Panc1 (cell line): ENCODE measurements at regions not wholly inside any gene's neighbourhood (a gene's known extent, or its start where the extent isn't known, plus 50 kb on each side); places are given as distances from the start of the nearest gene placed in this dataset.

Source experiments
- ATAC-seq: fragments of 200-7000 bp; cut with Tn5 transposase; 2 replicates; pipeline ENCODE4 v1.9.1; 2020; ENCODE audit warnings: mild to moderate bottlenecking, moderate library complexity
- BruUV-seq: library from RNA; stranded (reverse); fragments of 400-500 nt; replicated peaks from 2 replicates; lab custom pipeline; 2021; lab: Mats Ljungman, UMichigan
- CTCF ChIA-PET: fragments of 300-600 bp; sonication (Branson Sonifier 250); formaldehyde crosslinking; loops from one replicate; lab custom pipeline; 2022; ENCODE audit warnings: antibody characterized with exemption; lab: Charles Lee
- POLR2A ChIA-PET: fragments of 300-600 bp; sonication (Branson Sonifier 250); formaldehyde crosslinking; loops from one replicate; lab custom pipeline; 2022; ENCODE audit warnings: antibody characterized with exemption; lab: Charles Lee
- DNase-seq: peaks from one replicate; pipeline ENCODE4 v3.0.0-alpha.2; 2010; ENCODE audit warnings: low read depth, low spot score
- H3K27ac ChIP-seq: 2 replicates; pipeline ENCODE4 v1.5.1; 2011; ENCODE audit warnings: mild to moderate bottlenecking, low read length, inconsistent platforms
- H3K27me3 ChIP-seq: fragments of 200-500 bp; sonication (Bioruptor generic); 2 replicates; pipeline ENCODE4 v1.6.0; 2014; ENCODE audit warnings: low read length, inconsistent platforms; ENCODE audit not compliant: control insufficient read depth, insufficient read depth
- H3K36me3 ChIP-seq: fragments of 200-500 bp; sonication (Bioruptor generic); 2 replicates; pipeline ENCODE4 v1.5.1; 2014; ENCODE audit warnings: inconsistent platforms, mild to moderate bottlenecking, low read length, moderate library complexity; ENCODE audit not compliant: control insufficient read depth, insufficient read depth
- H3K4me1 ChIP-seq: 2 replicates; pipeline ENCODE4 v1.5.1; 2011; ENCODE audit warnings: inconsistent platforms, mild to moderate bottlenecking, low read length, moderate library complexity; ENCODE audit not compliant: control insufficient read depth, insufficient read depth
- H3K4me3 ChIP-seq, 2 experiments: 2 replicates each; pipeline ENCODE4 v1.5.1; 2011 to 2012; ENCODE audit warnings: low read depth in 2 of 2, low read length in 2 of 2, mild to moderate bottlenecking in 2 of 2, inconsistent platforms in 1 of 2, moderate library complexity in 1 of 2
- H3K9me3 ChIP-seq: fragments of 200-500 bp; sonication (Bioruptor generic); 2 replicates; pipeline ENCODE4 v1.5.1; 2014; ENCODE audit warnings: low read depth, mild to moderate bottlenecking, inconsistent platforms, low read length, moderate library complexity; ENCODE audit not compliant: control insufficient read depth, insufficient read depth
- POLR2AphosphoS5 ChIP-seq: IDR thresholded peaks from 2 replicates; pipeline ENCODE4 v1.6.1; 2012; ENCODE audit warnings: mild to moderate bottlenecking, low read depth, low read length, moderate library complexity
- SIN3A ChIP-seq: IDR thresholded peaks from 2 replicates; pipeline ENCODE4 v1.6.1; 2012; ENCODE audit warnings: low read depth, mild to moderate bottlenecking, low read length, moderate library complexity, borderline replicate concordance; ENCODE audit not compliant: insufficient read depth
- TCF7L2 ChIP-seq: IDR thresholded peaks from 2 replicates; pipeline ENCODE4 v1.6.1; 2011; ENCODE audit warnings: mild to moderate bottlenecking, low read depth, low read length, inconsistent platforms
- in situ Hi-C: cut with HindIII; loops from 2 replicates; pipeline ENCODE4 v1.10.0; 2016; ENCODE audit warnings: low sequenced_read_pairs, low pct_unique_long_range_greater_than_20kb
- intact Hi-C: fragments of 100-400 bp; cut with micrococcal nuclease; formaldehyde crosslinking; loops from one replicate; pipeline ENCODE4 v1.10.0; 2022; ENCODE audit not compliant: unreplicated experiment
- TF ChIP-seq, protein P1 (sequence below): fragments of 450-650 bp; IDR thresholded peaks from 2 replicates; pipeline ENCODE4 v1.5.1; 2017; ENCODE audit warnings: mild to moderate bottlenecking
- TF ChIP-seq, protein P2 (sequence below), 2 experiments: IDR thresholded peaks; 2 replicates each; pipeline ENCODE4 v1.6.1; 2011 to 2012; ENCODE audit warnings: low read depth in 2 of 2, control low read depth in 1 of 2, low read length in 1 of 2, mild to moderate bottlenecking in 1 of 2, moderate library complexity in 1 of 2; ENCODE audit not compliant: insufficient read depth in 1 of 2

DNA sequence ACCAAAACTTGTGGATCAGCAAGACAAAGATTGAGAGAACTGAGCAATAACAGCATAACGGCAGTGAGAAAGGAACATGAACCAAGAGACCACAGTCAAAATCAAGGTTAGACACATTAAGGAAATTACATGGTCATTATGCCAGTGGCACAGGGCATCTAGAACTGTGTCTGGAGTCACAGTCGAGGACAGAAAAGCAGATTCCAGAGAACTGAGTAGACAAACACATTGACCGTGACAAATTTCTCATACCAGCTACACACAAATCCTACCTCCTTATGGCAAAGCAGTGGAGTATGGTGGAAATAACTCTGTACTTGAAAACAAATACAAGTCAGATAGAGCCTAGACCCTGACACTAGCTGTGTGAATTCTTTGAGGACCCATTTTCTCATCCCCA, 367.3 kb downstream of the DUSP6 start:
- in situ Hi-C loops: no loop called here
- no peak overlapping the region for H3K27ac ChIP-seq
- no TSS peak for BruUV-seq
- H3K27me3 ChIP-seq: no peaks in the 10 kb centered on the region
- H3K9me3 ChIP-seq: no peaks in the 10 kb centered on the region
- H3K4me1 ChIP-seq: no peaks in the 10 kb centered on the region
- CTCF ChIA-PET: interaction anchor here (0.6 kb wide), 1 partner anchor 969 kb away, joined by 3 read pairs; no protein-coding TSS in a partner anchor
- intact Hi-C loops: loop anchor here (10.0 kb wide), 1 partner anchor 410 kb away; no protein-coding TSS in a partner anchor
- H3K36me3 ChIP-seq: no peaks in the 10 kb centered on the region
- no peak overlapping the region for H3K4me3 ChIP-seq
- ATAC-seq: no peak
- no peak for TF ChIP-seq SIN3A
- TF ChIP-seq POLR2AphosphoS5: no peak
- TF ChIP-seq, protein P1, sequence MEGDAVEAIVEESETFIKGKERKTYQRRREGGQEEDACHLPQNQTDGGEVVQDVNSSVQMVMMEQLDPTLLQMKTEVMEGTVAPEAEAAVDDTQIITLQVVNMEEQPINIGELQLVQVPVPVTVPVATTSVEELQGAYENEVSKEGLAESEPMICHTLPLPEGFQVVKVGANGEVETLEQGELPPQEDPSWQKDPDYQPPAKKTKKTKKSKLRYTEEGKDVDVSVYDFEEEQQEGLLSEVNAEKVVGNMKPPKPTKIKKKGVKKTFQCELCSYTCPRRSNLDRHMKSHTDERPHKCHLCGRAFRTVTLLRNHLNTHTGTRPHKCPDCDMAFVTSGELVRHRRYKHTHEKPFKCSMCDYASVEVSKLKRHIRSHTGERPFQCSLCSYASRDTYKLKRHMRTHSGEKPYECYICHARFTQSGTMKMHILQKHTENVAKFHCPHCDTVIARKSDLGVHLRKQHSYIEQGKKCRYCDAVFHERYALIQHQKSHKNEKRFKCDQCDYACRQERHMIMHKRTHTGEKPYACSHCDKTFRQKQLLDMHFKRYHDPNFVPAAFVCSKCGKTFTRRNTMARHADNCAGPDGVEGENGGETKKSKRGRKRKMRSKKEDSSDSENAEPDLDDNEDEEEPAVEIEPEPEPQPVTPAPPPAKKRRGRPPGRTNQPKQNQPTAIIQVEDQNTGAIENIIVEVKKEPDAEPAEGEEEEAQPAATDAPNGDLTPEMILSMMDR: no peak
- no peak for TF ChIP-seq TCF7L2
- POLR2A ChIA-PET: no interaction called here
- no peak for DNase-seq

DNA sequence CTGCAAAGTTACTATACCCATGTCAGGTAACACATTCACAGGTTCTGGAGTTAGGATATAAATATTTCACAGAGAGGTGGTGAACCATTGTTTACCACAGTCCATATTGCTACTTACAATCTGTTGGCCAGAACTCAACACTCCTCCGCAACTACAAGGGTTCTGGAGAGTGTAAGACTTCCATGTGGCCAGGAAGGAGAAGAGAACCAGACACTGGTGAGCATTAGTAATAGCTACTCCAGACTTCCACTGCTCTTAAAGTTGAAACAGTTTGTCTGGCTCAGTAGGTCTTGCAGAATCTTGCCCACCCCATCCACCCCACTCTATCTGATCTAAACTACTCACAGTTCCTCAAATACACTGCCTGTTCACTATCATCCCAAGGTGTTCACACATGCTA, 369.6 kb downstream of the DUSP6 start:
- Histone ChIP-seq H3K36me3 (no peaks in the 10 kb centered on the region), H3K27me3 (no peaks in the 10 kb centered on the region), H3K4me3 (no peak overlapping the region), H3K4me1 (no peaks in the 10 kb centered on the region), H3K27ac (no peak overlapping the region), H3K9me3 (no peaks in the 10 kb centered on the region)
- no TSS peak for BruUV-seq
- no peak for ATAC-seq
- ChIA-PET CTCF (no interaction called here), POLR2A (no interaction called here)
- in situ Hi-C loops: no loop called here
- intact Hi-C loops: loop anchor here (10.0 kb wide), 1 partner anchor 408 kb away; no protein-coding TSS in a partner anchor
- no peak for DNase-seq
- TF ChIP-seq, protein P2, sequence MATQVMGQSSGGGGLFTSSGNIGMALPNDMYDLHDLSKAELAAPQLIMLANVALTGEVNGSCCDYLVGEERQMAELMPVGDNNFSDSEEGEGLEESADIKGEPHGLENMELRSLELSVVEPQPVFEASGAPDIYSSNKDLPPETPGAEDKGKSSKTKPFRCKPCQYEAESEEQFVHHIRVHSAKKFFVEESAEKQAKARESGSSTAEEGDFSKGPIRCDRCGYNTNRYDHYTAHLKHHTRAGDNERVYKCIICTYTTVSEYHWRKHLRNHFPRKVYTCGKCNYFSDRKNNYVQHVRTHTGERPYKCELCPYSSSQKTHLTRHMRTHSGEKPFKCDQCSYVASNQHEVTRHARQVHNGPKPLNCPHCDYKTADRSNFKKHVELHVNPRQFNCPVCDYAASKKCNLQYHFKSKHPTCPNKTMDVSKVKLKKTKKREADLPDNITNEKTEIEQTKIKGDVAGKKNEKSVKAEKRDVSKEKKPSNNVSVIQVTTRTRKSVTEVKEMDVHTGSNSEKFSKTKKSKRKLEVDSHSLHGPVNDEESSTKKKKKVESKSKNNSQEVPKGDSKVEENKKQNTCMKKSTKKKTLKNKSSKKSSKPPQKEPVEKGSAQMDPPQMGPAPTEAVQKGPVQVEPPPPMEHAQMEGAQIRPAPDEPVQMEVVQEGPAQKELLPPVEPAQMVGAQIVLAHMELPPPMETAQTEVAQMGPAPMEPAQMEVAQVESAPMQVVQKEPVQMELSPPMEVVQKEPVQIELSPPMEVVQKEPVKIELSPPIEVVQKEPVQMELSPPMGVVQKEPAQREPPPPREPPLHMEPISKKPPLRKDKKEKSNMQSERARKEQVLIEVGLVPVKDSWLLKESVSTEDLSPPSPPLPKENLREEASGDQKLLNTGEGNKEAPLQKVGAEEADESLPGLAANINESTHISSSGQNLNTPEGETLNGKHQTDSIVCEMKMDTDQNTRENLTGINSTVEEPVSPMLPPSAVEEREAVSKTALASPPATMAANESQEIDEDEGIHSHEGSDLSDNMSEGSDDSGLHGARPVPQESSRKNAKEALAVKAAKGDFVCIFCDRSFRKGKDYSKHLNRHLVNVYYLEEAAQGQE (IDR thresholded peaks at IDR 0.05; ENCODE audit: insufficient read depth in 1 of 2, low read depth in 2 of 2, low read length in 1 of 2): no peak
- TF ChIP-seq, protein P1: no peak
- TF ChIP-seq TCF7L2 (no peak), SIN3A (no peak), POLR2AphosphoS5 (no peak)
